Subcutaneous abdominal adipose tissue (tissue), 5 donors: ENCODE measurements at regions not wholly inside any gene's neighbourhood (a gene's known extent, or its start where the extent isn't known, plus 50 kb on each side); places are given as distances from the start of the nearest gene placed in this dataset.
A peak's percentile ranks its signal among the peaks of the same experiment; 100 is the strongest.
"Not testable (repeated sequence)": the region's sequence is repeated elsewhere in the genome, so short reads cannot be mapped to it uniquely, and the experiment has no call there.

ENCODE experiments used
- H3K27ac ChIP-seq: one replicate; pipeline ENCODE4 v1.7.0; 2013; ENCODE audit warnings: low read depth, mild to moderate bottlenecking, inconsistent platforms, low read length, moderate library complexity
- H3K27me3 ChIP-seq, 5 donors: one replicate each; pipeline ENCODE4 v1.7.0; 2013; ENCODE audit warnings: low read length in 5 of 5, inconsistent platforms in 1 of 5; ENCODE audit not compliant: control insufficient read depth in 5 of 5, insufficient read depth in 4 of 5
- H3K36me3 ChIP-seq, 5 donors: one replicate each; pipeline ENCODE4 v1.7.0; 2013; ENCODE audit warnings: low read length in 5 of 5; ENCODE audit not compliant: control insufficient read depth in 5 of 5, insufficient read depth in 5 of 5
- H3K4me1 ChIP-seq, 5 donors: one replicate each; pipeline ENCODE4 v1.7.0; 2013; ENCODE audit warnings: low read length in 5 of 5, mild to moderate bottlenecking in 3 of 5, moderate library complexity in 1 of 5; ENCODE audit not compliant: control insufficient read depth in 5 of 5, insufficient read depth in 5 of 5
- H3K4me3 ChIP-seq, 5 donors: one replicate each; pipeline ENCODE4 v1.7.0; 2013; ENCODE audit warnings: low read length in 5 of 5, low read depth in 1 of 5
- H3K9ac ChIP-seq, 5 donors: one replicate each; pipeline ENCODE4 v1.7.0; 2013; ENCODE audit warnings: low read length in 5 of 5, mild to moderate bottlenecking in 4 of 5, moderate library complexity in 3 of 5
- H3K9me3 ChIP-seq, 5 donors: one replicate each; pipeline ENCODE4 v1.7.0; 2013; ENCODE audit warnings: low read length in 5 of 5; ENCODE audit not compliant: control insufficient read depth in 5 of 5
- donor health status: healthy.
- donor health status: healthy.
- donor health status: healthy.
- donor health status: healthy.
- donor health status: healthy.

GRCh38 chr5:32534041-32534440 lies 51.3 kb upstream of the SUB1 start:
- Histone ChIP-seq H3K4me1 (peaks cover 0 to 27% (median 17%) of the 10 kb centered on the region in 5 donors), H3K27me3 (no peaks in the 10 kb centered on the region), H3K9me3 (peaks cover 0 to 6% (median 0%) of the 10 kb centered on the region in 5 donors), H3K27ac (no peak overlapping the region), H3K9ac (no peak overlapping the region), H3K4me3 (no peak overlapping the region), H3K36me3 (no peaks in the 10 kb centered on the region)

GRCh38 chr5:32531885-32532520 lies 53.4 kb upstream of the SUB1 start:
- Histone ChIP-seq H3K27ac (no peak overlapping the region), H3K4me3 (no peak overlapping the region), H3K27me3 (no peaks in the 10 kb centered on the region), H3K9ac (no peak overlapping the region), H3K9me3 (peaks cover 0 to 6% (median 0%) of the 10 kb centered on the region in 5 donors), H3K36me3 (no peaks in the 10 kb centered on the region), H3K4me1 (peaks cover 0 to 15% (median 8%) of the 10 kb centered on the region in 5 donors)

GRCh38 chr5:32527321-32527720 lies 58.0 kb upstream of the SUB1 start:
- not testable (repeated sequence) for H3K9ac ChIP-seq, H3K9me3 ChIP-seq, H3K4me3 ChIP-seq, H3K27ac ChIP-seq, H3K27me3 ChIP-seq, H3K36me3 ChIP-seq
- peaks cover 0 to 11% (median 8%) of the 10 kb centered on the region in 5 donors for H3K4me1 ChIP-seq

GRCh38 chr5:32526810-32527209 lies 58.5 kb upstream of the SUB1 start:
- no peak overlapping the region for H3K27ac ChIP-seq
- no peaks in the 10 kb centered on the region for H3K27me3 ChIP-seq
- no peaks in the 10 kb centered on the region for H3K9me3 ChIP-seq
- no peaks in the 10 kb centered on the region for H3K36me3 ChIP-seq
- peaks cover 0 to 7% (median 4%) of the 10 kb centered on the region in 5 donors for H3K4me1 ChIP-seq
- H3K4me3 ChIP-seq = no peak overlapping the region
- no peak overlapping the region for H3K9ac ChIP-seq

- H3K4me1 ChIP-seq = peaks cover 0 to 5% (median 0%) of the 10 kb centered on the region in 5 donors
- H3K27me3 ChIP-seq = no peaks in the 10 kb centered on the region
- no peaks in the 10 kb centered on the region for H3K9me3 ChIP-seq
- H3K27ac ChIP-seq = no peak overlapping the region
- no peak overlapping the region for H3K4me3 ChIP-seq
- H3K9ac ChIP-seq = no peak overlapping the region
- H3K36me3 ChIP-seq = no peaks in the 10 kb centered on the region
Observed at GRCh38 chr5:32523625-32524024, 61.7 kb upstream of the SUB1 start.

- no peak overlapping the region for H3K4me3 ChIP-seq
- no peaks in the 10 kb centered on the region for H3K27me3 ChIP-seq
- no peaks in the 10 kb centered on the region for H3K36me3 ChIP-seq
- H3K27ac ChIP-seq = no peak overlapping the region
- H3K9me3 ChIP-seq = no peaks in the 10 kb centered on the region
- H3K9ac ChIP-seq = peak overlapping the region in 3 of 5 donors; percentile 11 to 56 (median 39)
- H3K4me1 ChIP-seq = peaks cover 0 to 5% (median 0%) of the 10 kb centered on the region in 5 donors
Observed at GRCh38 chr5:32522429-32523143, 62.8 kb upstream of the SUB1 start.

GRCh38 chr5:32521481-32521880 lies 63.9 kb upstream of the SUB1 start:
- Histone ChIP-seq H3K4me3 (no peak overlapping the region), H3K9ac (no peak overlapping the region), H3K27ac (no peak overlapping the region), H3K36me3 (no peaks in the 10 kb centered on the region), H3K4me1 (peaks cover 0 to 5% (median 0%) of the 10 kb centered on the region in 5 donors), H3K9me3 (no peaks in the 10 kb centered on the region), H3K27me3 (no peaks in the 10 kb centered on the region)

- Histone ChIP-seq H3K27ac (no peak overlapping the region), H3K9me3 (no peaks in the 10 kb centered on the region), H3K4me3 (no peak overlapping the region)
Observed at GRCh38 chr5:32520972-32521371, 64.4 kb upstream of the SUB1 start.

GRCh38 chr5:32520356-32520755 lies 65.0 kb upstream of the SUB1 start:
- Histone ChIP-seq H3K9me3 (no peaks in the 10 kb centered on the region), H3K36me3 (no peaks in the 10 kb centered on the region), H3K9ac (no peak overlapping the region), H3K4me3 (no peak overlapping the region), H3K4me1 (peaks cover 0 to 5% (median 0%) of the 10 kb centered on the region in 5 donors), H3K27me3 (no peaks in the 10 kb centered on the region), H3K27ac (no peak overlapping the region)

More at GRCh38 chr5:32520972-32521371, 64.4 kb upstream of the SUB1 start:
- no peaks in the 10 kb centered on the region for H3K36me3 ChIP-seq
- peaks cover 0 to 5% (median 0%) of the 10 kb centered on the region in 5 donors for H3K4me1 ChIP-seq
- H3K9ac ChIP-seq = no peak overlapping the region
- no peaks in the 10 kb centered on the region for H3K27me3 ChIP-seq

GRCh38 chr5:32519508-32519907 lies 65.8 kb upstream of the SUB1 start:
- Histone ChIP-seq H3K36me3 (no peaks in the 10 kb centered on the region), H3K4me3 (no peak overlapping the region), H3K4me1 (peaks cover 0 to 5% (median 0%) of the 10 kb centered on the region in 5 donors), H3K27ac (no peak overlapping the region), H3K9me3 (no peaks in the 10 kb centered on the region), H3K27me3 (no peaks in the 10 kb centered on the region), H3K9ac (no peak overlapping the region)
